DMS 273 treated with DMSO at 0.1 percent for 48 hours (cell line): ENCODE measurements at regions not wholly inside any gene's neighbourhood (a gene's known extent, or its start where the extent isn't known, plus 50 kb on each side); places are given as distances from the start of the nearest gene placed in this dataset.
"Not testable (repeated sequence)": the region's sequence is repeated elsewhere in the genome, so short reads cannot be mapped to it uniquely, and the experiment has no call there.

Experiments used
- DNase-seq: peaks from one replicate; lab custom pipeline; 2025; lab: John Stamatoyannopoulos, UW

- DNase-seq = no peak
Observed at GRCh38 chr20:53666144-53666543, 72.5 kb upstream of the ZNF217 start.

- DNase-seq = no peak
Observed at GRCh38 chr20:53664121-53664520, 70.5 kb upstream of the ZNF217 start.

GRCh38 chr20:53663521-53663920 lies 69.9 kb upstream of the ZNF217 start:
- DNase-seq = not testable (repeated sequence)

GRCh38 chr20:53662595-53662994 lies 69.0 kb upstream of the ZNF217 start:
- DNase-seq = no peak

GRCh38 chr20:53660947-53661381 lies 67.3 kb upstream of the ZNF217 start:
- no peak for DNase-seq

- no peak for DNase-seq
Observed at GRCh38 chr20:53660078-53660909, 66.7 kb upstream of the ZNF217 start.

GRCh38 chr20:53658973-53659372 lies 65.3 kb upstream of the ZNF217 start:
- DNase-seq = no peak

GRCh38 chr20:53658322-53658721 lies 64.7 kb upstream of the ZNF217 start:
- no peak for DNase-seq

- DNase-seq = no peak
Observed at GRCh38 chr20:53657732-53658131, 64.1 kb upstream of the ZNF217 start.

GRCh38 chr20:53657279-53657678 lies 63.6 kb upstream of the ZNF217 start:
- DNase-seq = no peak

GRCh38 chr20:53656293-53657202 lies 62.9 kb upstream of the ZNF217 start:
- DNase-seq = no peak

GRCh38 chr20:53655625-53656292 lies 62.1 kb upstream of the ZNF217 start:
- DNase-seq = no peak

GRCh38 chr20:53654932-53655624 lies 61.4 kb upstream of the ZNF217 start:
- no peak for DNase-seq

GRCh38 chr20:53654521-53654920 lies 60.9 kb upstream of the ZNF217 start:
- not testable (repeated sequence) for DNase-seq

- no peak for DNase-seq
Observed at GRCh38 chr20:53652859-53653517, 59.3 kb upstream of the ZNF217 start.

- no peak for DNase-seq
Observed at GRCh38 chr20:53652090-53652858, 58.6 kb upstream of the ZNF217 start.

GRCh38 chr20:53649493-53649892 lies 55.9 kb upstream of the ZNF217 start:
- not testable (repeated sequence) for DNase-seq

GRCh38 chr20:53647286-53647821 lies 53.7 kb upstream of the ZNF217 start:
- no peak for DNase-seq

GRCh38 chr20:53646550-53646949 lies 52.9 kb upstream of the ZNF217 start:
- DNase-seq = no peak

GRCh38 chr20:53645582-53645897 lies 51.9 kb upstream of the ZNF217 start:
- DNase-seq = no peak
